OCI-LY7 (cell line): ENCODE measurements at regions not wholly inside any gene's neighbourhood (a gene's known extent, or its start where the extent isn't known, plus 50 kb on each side); places are given as distances from the start of the nearest gene placed in this dataset.

Source experiments
- BruUV-seq: library from RNA; stranded (reverse); fragments of 400-500 nt; replicated peaks from 2 replicates; lab custom pipeline; 2021; lab: Mats Ljungman, UMichigan
- CTCF ChIA-PET: fragments of 300-600 bp; sonication (Branson Sonifier 250); formaldehyde crosslinking; loops from one replicate; lab custom pipeline; 2022; ENCODE audit warnings: antibody characterized with exemption; ENCODE audit not compliant: unreplicated experiment; lab: Charles Lee
- POLR2A ChIA-PET: fragments of 300-600 bp; sonication (Branson Sonifier 250); formaldehyde crosslinking; loops from one replicate; lab custom pipeline; 2022; ENCODE audit warnings: antibody characterized with exemption; lab: Charles Lee
- DNase-seq: peaks from one replicate; pipeline ENCODE4 v3.0.0-alpha.2; 2015; ENCODE audit warnings: low spot score
- H2AFZ ChIP-seq: fragments of 200-600 bp; sonication (generic), shearing (Covaris generic); 2 replicates; pipeline ENCODE4 v1.6.1; 2014; ENCODE audit warnings: mild to moderate bottlenecking, antibody characterized with exemption, low read length, moderate library complexity
- H3K27ac ChIP-seq: fragments of 200-600 bp; sonication (generic); 2 replicates; pipeline ENCODE4 v1.5.1; 2014; ENCODE audit warnings: mixed run types, low read depth, mild to moderate bottlenecking, moderate library complexity, low read length, inconsistent platforms; ENCODE audit not compliant: poor library complexity, severe bottlenecking
- H3K36me3 ChIP-seq: fragments of 200-600 bp; sonication (generic); 2 replicates; pipeline ENCODE4 v1.6.1; 2014; ENCODE audit warnings: mild to moderate bottlenecking, antibody characterized with exemption, low read length, moderate library complexity, mixed read lengths; ENCODE audit not compliant: insufficient read depth
- H3K4me1 ChIP-seq: fragments of 200-600 bp; sonication (generic); 2 replicates; pipeline ENCODE4 v1.5.1; 2014; ENCODE audit warnings: mild to moderate bottlenecking, low read length; ENCODE audit not compliant: insufficient read depth, poor library complexity, severe bottlenecking
- H3K4me2 ChIP-seq: fragments of 200-600 bp; sonication (generic); 2 replicates; pipeline ENCODE4 v1.6.1; 2014; ENCODE audit warnings: mild to moderate bottlenecking, low read length
- H3K4me3 ChIP-seq: fragments of 200-600 bp; sonication (generic); 2 replicates; pipeline ENCODE4 v1.5.1; 2014; ENCODE audit warnings: mild to moderate bottlenecking, low read depth, low read length; ENCODE audit not compliant: poor library complexity, severe bottlenecking
- H3K79me2 ChIP-seq: fragments of 200-600 bp; sonication (generic); 2 replicates; pipeline ENCODE4 v1.6.1; 2016; ENCODE audit warnings: low read depth, mild to moderate bottlenecking, low read length, moderate library complexity, mixed read lengths; ENCODE audit not compliant: insufficient read depth
- H3K9me2 ChIP-seq: fragments of 200-600 bp; sonication (generic); 2 replicates; pipeline ENCODE4 v1.6.1; 2016; ENCODE audit warnings: mild to moderate bottlenecking, low read length, mixed read lengths; ENCODE audit not compliant: insufficient read depth
- H3K9me3 ChIP-seq: fragments of 200-600 bp; sonication (generic); 2 replicates; pipeline ENCODE4 v1.6.1; 2014; ENCODE audit warnings: mild to moderate bottlenecking, mixed run types, low read length, mixed read lengths
- H4K20me1 ChIP-seq: fragments of 200-600 bp; sonication (generic); 2 replicates; pipeline ENCODE4 v1.6.1; 2014; ENCODE audit warnings: mild to moderate bottlenecking, antibody characterized with exemption, low read length, moderate library complexity, mixed read lengths; ENCODE audit not compliant: insufficient read depth
- EZH2phosphoT487 ChIP-seq: fragments of 200-600 bp; sonication (generic); IDR thresholded peaks from 2 replicates; pipeline ENCODE4 v1.6.1; 2018; ENCODE audit warnings: low read depth, borderline replicate concordance, mild to moderate bottlenecking, mixed run types, antibody characterized with exemption, low read length, moderate library complexity, mixed read lengths
- intact Hi-C: fragments of 100-400 bp; cut with micrococcal nuclease; formaldehyde crosslinking; loops from one replicate; pipeline ENCODE4 v1.10.0; 2022; ENCODE audit not compliant: unreplicated experiment
- TF ChIP-seq, protein P1 (sequence below): fragments of 200-600 bp; sonication (generic); conservative IDR thresholded peaks from 2 replicates; pipeline ENCODE4 v1.5.1; 2014; ENCODE audit warnings: mild to moderate bottlenecking, antibody characterized with exemption, low read length, moderate library complexity, mixed read lengths

DNA sequence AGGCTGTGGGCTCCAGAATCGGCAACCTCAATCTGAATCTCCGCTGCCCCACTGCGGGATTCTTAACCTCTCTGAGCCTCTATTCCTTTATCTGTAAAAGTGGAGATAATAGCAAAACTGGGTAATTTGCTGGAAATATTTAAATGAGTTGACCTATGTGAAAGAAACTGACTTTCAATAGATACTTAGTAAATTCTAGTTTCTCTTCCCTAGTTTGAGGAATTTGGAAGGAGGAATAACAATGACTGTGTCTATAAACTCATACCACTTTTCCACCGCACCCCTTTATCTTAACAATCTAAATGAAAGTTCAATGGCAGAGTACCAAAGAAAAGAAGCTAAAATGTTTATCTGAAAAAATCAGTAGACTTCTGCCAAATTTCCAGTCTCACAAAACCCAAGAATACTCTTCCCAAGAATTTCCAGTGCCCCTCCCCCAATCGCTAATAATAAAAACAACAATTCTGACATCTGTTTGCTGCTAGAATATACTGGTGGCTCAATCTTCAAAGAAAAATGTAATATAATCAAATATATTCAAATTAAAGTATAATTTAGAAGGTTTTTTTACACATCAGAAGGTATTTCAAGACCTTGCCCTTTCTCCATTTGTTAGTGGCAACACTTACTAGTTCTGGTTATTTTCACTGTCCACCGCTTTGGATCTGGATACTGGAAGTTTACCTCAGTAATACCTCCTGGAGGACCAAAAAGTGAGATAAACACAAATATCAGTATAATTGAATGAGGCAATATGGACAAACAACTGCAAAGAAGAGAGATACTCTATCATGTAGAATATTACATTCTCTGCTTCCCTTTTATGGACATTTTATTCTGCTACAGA lies 171.2 kb downstream of the LTN1 start:
- no peaks in the 10 kb centered on the region for H3K9me3 ChIP-seq
- no peaks in the 10 kb centered on the region for H3K9me2 ChIP-seq
- intact Hi-C loops: no loop called here
- no peaks in the 10 kb centered on the region for H3K4me1 ChIP-seq
- H3K4me2 ChIP-seq: no peak overlapping the region
- no peaks in the 10 kb centered on the region for H3K79me2 ChIP-seq
- CTCF ChIA-PET: no interaction called here
- DNase-seq: no peak
- H3K27ac ChIP-seq: no peak overlapping the region
- POLR2A ChIA-PET: no interaction called here
- no peak for TF ChIP-seq EZH2phosphoT487
- TF ChIP-seq, protein P1, sequence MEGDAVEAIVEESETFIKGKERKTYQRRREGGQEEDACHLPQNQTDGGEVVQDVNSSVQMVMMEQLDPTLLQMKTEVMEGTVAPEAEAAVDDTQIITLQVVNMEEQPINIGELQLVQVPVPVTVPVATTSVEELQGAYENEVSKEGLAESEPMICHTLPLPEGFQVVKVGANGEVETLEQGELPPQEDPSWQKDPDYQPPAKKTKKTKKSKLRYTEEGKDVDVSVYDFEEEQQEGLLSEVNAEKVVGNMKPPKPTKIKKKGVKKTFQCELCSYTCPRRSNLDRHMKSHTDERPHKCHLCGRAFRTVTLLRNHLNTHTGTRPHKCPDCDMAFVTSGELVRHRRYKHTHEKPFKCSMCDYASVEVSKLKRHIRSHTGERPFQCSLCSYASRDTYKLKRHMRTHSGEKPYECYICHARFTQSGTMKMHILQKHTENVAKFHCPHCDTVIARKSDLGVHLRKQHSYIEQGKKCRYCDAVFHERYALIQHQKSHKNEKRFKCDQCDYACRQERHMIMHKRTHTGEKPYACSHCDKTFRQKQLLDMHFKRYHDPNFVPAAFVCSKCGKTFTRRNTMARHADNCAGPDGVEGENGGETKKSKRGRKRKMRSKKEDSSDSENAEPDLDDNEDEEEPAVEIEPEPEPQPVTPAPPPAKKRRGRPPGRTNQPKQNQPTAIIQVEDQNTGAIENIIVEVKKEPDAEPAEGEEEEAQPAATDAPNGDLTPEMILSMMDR: no peak
- no TSS peak for BruUV-seq
- H3K36me3 ChIP-seq: no peaks in the 10 kb centered on the region
- H3K4me3 ChIP-seq: no peak overlapping the region
- H2AFZ ChIP-seq: no peak overlapping the region
- no peaks in the 10 kb centered on the region for H4K20me1 ChIP-seq

DNA sequence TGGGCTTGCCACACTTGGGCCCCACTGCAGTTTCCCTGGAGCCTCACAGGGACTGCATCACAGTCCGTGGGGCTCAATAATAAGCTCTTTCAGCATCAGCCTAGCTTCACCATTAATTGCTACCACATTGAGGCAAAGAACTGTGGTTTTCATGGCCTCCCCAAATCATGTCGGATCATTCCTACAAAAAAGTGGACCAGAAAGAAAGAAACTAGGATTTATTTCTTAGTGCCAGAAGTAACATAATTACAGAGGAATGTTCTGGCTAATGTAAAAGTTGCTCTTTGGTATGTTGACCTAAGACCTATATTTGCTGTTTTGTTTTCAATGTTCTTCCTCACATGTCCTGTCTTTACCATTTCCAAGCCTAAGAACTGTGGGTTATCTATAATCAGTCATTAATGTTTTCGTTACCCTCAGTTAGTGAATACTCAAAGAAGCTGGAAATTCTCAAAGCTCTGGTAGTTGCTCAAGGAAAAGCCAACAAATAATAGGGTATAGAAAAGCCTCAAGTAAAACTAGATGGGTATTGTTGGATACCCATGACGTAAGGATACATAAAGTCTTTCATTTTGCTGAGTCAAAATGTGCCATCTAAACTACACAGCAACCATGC lies 173.9 kb downstream of the LTN1 start:
- intact Hi-C loops: no loop called here
- Histone ChIP-seq H3K4me1 (no peaks in the 10 kb centered on the region), H3K79me2 (no peaks in the 10 kb centered on the region), H4K20me1 (no peaks in the 10 kb centered on the region), H3K4me2 (no peak overlapping the region), H2AFZ (no peak overlapping the region), H3K9me2 (no peaks in the 10 kb centered on the region), H3K9me3 (no peaks in the 10 kb centered on the region), H3K27ac (no peak overlapping the region), H3K4me3 (no peak overlapping the region), H3K36me3 (no peaks in the 10 kb centered on the region)
- CTCF ChIA-PET: no interaction called here
- DNase-seq: no peak
- BruUV-seq: no TSS peak
- TF ChIP-seq, protein P1: no peak
- POLR2A ChIA-PET: interaction anchor here (0.6 to 1.3 kb wide), 5 partner anchors 13 to 1450 kb away, joined by 3 to 5 read pairs (median 3); no protein-coding TSS in a partner anchor

DNA sequence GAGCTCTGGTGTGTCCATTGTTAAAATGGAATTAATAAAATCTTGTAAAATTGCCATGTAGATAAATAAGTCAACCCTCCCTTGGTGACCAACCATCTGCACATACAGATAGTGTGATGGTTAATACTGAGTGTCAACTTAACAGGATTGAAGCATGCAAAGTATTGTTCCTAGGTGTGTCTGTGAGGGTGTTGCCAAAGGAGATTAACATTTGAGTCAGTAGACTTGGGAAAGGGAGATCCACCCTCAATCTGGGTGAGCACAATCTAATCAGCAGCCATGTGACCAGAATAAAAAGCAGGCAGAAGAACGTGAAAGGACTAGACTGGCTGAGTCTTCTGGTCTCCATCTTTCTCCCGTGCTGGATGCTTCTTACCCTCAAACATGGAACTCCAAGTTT lies 174.8 kb downstream of the LTN1 start:
- H3K27ac ChIP-seq: no peak overlapping the region
- H2AFZ ChIP-seq: no peak overlapping the region
- no peak for TF ChIP-seq EZH2phosphoT487
- TF ChIP-seq, protein P1: no peak
- no TSS peak for BruUV-seq
- no peaks in the 10 kb centered on the region for H3K36me3 ChIP-seq
- DNase-seq: no peak
- POLR2A ChIA-PET: interaction anchor here (0.6 kb wide), 1 partner anchor 20 kb away, joined by 3 read pairs; no protein-coding TSS in a partner anchor
- H3K79me2 ChIP-seq: no peaks in the 10 kb centered on the region
- no peaks in the 10 kb centered on the region for H3K9me2 ChIP-seq
- no peak overlapping the region for H3K4me2 ChIP-seq
- no peaks in the 10 kb centered on the region for H3K4me1 ChIP-seq
- H4K20me1 ChIP-seq: no peaks in the 10 kb centered on the region
- H3K4me3 ChIP-seq: no peak overlapping the region
- intact Hi-C loops: no loop called here
- CTCF ChIA-PET: no interaction called here
- H3K9me3 ChIP-seq: no peaks in the 10 kb centered on the region
